MM.1S (cell line): ENCODE measurements at regions not wholly inside any gene's neighbourhood (a gene's known extent, or its start where the extent isn't known, plus 50 kb on each side); places are given as distances from the start of the nearest gene placed in this dataset.

ENCODE experiments used
- DNase-seq: peaks from one replicate; pipeline ENCODE4 v3.0.0-alpha.2; 2015
- H2AFZ ChIP-seq: fragments of 300-600 bp; sonication (generic); 2 replicates; pipeline ENCODE4 v1.6.0; 2016; ENCODE audit warnings: antibody characterized with exemption, low read length
- H3F3A ChIP-seq: fragments of 300-600 bp; sonication (generic); 2 replicates; pipeline ENCODE4 v1.6.1; 2016; ENCODE audit warnings: mild to moderate bottlenecking, antibody characterized with exemption, low read length, moderate library complexity, mixed read lengths; ENCODE audit not compliant: insufficient read depth
- H3K27ac ChIP-seq: fragments of 300-600 bp; sonication (generic); 2 replicates; pipeline ENCODE4 v1.5.1; 2016; ENCODE audit warnings: mild to moderate bottlenecking, low read length
- H3K27me3 ChIP-seq: fragments of 300-600 bp; sonication (generic); replicated peaks from 2 replicates; pipeline ENCODE4 v1.6.0; 2016; ENCODE audit warnings: low read length; ENCODE audit not compliant: insufficient read depth
- H3K36me3 ChIP-seq: fragments of 300-600 bp; sonication (generic); replicated peaks from 2 replicates; pipeline ENCODE4 v1.6.1; 2016; ENCODE audit warnings: mild to moderate bottlenecking, low read length, mixed read lengths; ENCODE audit not compliant: insufficient read depth
- H3K4me1 ChIP-seq: fragments of 300-600 bp; sonication (generic); 2 replicates; pipeline ENCODE4 v1.6.1; 2016; ENCODE audit warnings: low read length, mixed read lengths
- H3K4me2 ChIP-seq: fragments of 300-600 bp; sonication (generic); 2 replicates; pipeline ENCODE4 v1.6.0; 2016; ENCODE audit warnings: low read depth, low read length
- H3K4me3 ChIP-seq: fragments of 300-600 bp; sonication (generic); 2 replicates; pipeline ENCODE4 v1.5.1; 2016; ENCODE audit warnings: low read length, mixed read lengths
- H3K79me2 ChIP-seq: fragments of 300-600 bp; sonication (generic); 2 replicates; pipeline ENCODE4 v1.6.1; 2016; ENCODE audit warnings: mixed run types, low read length, mixed read lengths
- H3K9ac ChIP-seq: fragments of 300-600 bp; sonication (generic); 2 replicates; pipeline ENCODE4 v1.6.1; 2016; ENCODE audit warnings: low read length, mixed read lengths
- H3K9me2 ChIP-seq: fragments of 300-600 bp; sonication (generic); replicated peaks from 2 replicates; pipeline ENCODE4 v1.6.1; 2016; ENCODE audit warnings: mild to moderate bottlenecking, low read length, mixed read lengths; ENCODE audit not compliant: insufficient read depth
- H3K9me3 ChIP-seq: fragments of 300-600 bp; sonication (generic); replicated peaks from 2 replicates; pipeline ENCODE4 v1.6.1; 2016; ENCODE audit warnings: mild to moderate bottlenecking, low read length, mixed read lengths; ENCODE audit not compliant: insufficient read depth
- H4K20me1 ChIP-seq: fragments of 300-600 bp; sonication (generic); 2 replicates; pipeline ENCODE4 v1.6.1; 2016; ENCODE audit warnings: mild to moderate bottlenecking, low read length, moderate library complexity, mixed read lengths; ENCODE audit not compliant: insufficient read depth
- EZH2 ChIP-seq: fragments of 300-600 bp; sonication (generic); optimal IDR thresholded peaks from 2 replicates; pipeline ENCODE3; 2017; ENCODE audit warnings: low read depth, mild to moderate bottlenecking, antibody characterized with exemption, low read length, mixed read lengths
- EZH2phosphoT487 ChIP-seq: fragments of 300-600 bp; sonication (generic); IDR thresholded peaks from 2 replicates; pipeline ENCODE4 v1.6.1; 2018; ENCODE audit warnings: antibody characterized with exemption, low read length
- TF ChIP-seq, protein P1 (sequence below): fragments of 300-600 bp; sonication (generic); IDR thresholded peaks from 2 replicates; pipeline ENCODE4 v1.5.1; 2016; ENCODE audit warnings: antibody characterized with exemption, low read length, mixed read lengths

DNA sequence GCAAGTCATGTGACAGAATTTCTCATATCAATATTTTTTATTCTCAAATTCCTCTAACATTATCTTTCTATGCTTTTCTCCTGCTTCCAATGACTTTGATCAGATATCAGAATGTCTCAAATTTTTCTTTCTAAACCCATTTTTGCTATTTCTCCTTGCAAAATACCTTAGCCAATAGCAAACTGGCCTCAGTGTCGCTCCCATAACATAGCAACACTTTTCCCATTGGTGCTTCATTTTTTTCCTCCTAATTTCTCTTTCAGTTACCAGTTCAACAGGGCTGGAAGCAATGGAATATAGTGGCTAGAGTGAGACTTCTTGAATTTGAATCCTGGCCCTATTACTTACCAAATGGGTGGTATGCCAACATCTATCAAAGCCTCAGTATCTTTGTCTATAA, 1091.6 kb downstream of the C4orf33 start:
- Histone ChIP-seq H3K9me3 (no peaks in the 10 kb centered on the region), H4K20me1 (no peaks in the 10 kb centered on the region), H3K9me2 (no peaks in the 10 kb centered on the region), H3K27me3 (no peaks in the 10 kb centered on the region), H3K79me2 (no peaks in the 10 kb centered on the region), H3K4me3 (no peak overlapping the region), H3F3A (no peaks in the 10 kb centered on the region), H3K4me2 (no peak overlapping the region), H3K27ac (no peak overlapping the region), H3K36me3 (no peaks in the 10 kb centered on the region), H3K4me1 (no peaks in the 10 kb centered on the region), H3K9ac (no peak overlapping the region), H2AFZ (no peak overlapping the region)
- DNase-seq, result no peak
- TF ChIP-seq EZH2phosphoT487 (no peak), EZH2 (no peak)
- TF ChIP-seq, protein P1, sequence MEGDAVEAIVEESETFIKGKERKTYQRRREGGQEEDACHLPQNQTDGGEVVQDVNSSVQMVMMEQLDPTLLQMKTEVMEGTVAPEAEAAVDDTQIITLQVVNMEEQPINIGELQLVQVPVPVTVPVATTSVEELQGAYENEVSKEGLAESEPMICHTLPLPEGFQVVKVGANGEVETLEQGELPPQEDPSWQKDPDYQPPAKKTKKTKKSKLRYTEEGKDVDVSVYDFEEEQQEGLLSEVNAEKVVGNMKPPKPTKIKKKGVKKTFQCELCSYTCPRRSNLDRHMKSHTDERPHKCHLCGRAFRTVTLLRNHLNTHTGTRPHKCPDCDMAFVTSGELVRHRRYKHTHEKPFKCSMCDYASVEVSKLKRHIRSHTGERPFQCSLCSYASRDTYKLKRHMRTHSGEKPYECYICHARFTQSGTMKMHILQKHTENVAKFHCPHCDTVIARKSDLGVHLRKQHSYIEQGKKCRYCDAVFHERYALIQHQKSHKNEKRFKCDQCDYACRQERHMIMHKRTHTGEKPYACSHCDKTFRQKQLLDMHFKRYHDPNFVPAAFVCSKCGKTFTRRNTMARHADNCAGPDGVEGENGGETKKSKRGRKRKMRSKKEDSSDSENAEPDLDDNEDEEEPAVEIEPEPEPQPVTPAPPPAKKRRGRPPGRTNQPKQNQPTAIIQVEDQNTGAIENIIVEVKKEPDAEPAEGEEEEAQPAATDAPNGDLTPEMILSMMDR, result no peak

DNA sequence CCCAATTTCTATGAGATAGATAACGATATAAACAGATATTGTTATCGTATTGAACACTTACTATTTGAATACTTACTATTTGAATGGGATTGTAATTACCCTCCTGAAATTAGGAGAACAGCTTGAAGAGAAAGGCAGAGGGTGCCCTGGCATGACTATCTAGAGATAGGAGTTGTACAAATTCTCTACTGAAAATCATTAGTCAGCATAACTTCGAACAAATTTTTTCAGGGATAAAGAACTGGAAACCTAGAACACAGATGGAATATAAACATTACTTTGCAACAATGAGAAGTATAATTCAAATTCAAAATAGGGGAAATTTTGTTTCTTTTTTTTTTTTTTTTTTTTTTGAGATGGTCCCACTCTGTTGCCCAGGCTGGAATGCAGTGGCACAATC, 1096.8 kb downstream of the C4orf33 start:
- no peak overlapping the region for H2AFZ ChIP-seq
- H3K9me2 ChIP-seq, result no peaks in the 10 kb centered on the region
- H3K4me2 ChIP-seq, result no peak overlapping the region
- TF ChIP-seq, protein P1, result no peak
- TF ChIP-seq EZH2 (no peak), EZH2phosphoT487 (no peak)
- no peaks in the 10 kb centered on the region for H3K27me3 ChIP-seq
- no peak overlapping the region for H3K4me3 ChIP-seq
- no peak for DNase-seq
- H3K79me2 ChIP-seq, result no peaks in the 10 kb centered on the region
- no peaks in the 10 kb centered on the region for H3K36me3 ChIP-seq
- H3K9me3 ChIP-seq, result no peaks in the 10 kb centered on the region
- no peaks in the 10 kb centered on the region for H3K4me1 ChIP-seq
- H3F3A ChIP-seq, result no peaks in the 10 kb centered on the region
- no peak overlapping the region for H3K9ac ChIP-seq
- no peaks in the 10 kb centered on the region for H4K20me1 ChIP-seq
- no peak overlapping the region for H3K27ac ChIP-seq

DNA sequence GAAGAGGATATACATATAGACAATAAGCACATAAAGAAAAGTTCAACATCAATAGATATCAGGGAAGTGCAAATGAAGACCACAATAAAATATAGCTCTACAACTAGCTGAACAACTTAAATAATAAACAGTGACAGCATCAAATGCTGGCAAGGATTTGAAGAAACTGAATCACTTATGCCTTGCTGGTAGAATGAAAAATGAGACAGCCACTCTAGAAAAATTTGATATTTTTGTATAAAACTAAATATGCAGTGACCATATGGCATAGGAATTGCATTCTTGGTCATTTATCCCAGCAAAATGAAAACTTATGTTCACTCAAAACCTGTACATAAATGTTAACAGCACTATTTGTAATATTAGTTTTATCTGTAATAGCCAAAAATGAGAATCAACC, 1102.0 kb downstream of the C4orf33 start:
- Histone ChIP-seq H3K4me3 (no peak overlapping the region), H3K27me3 (no peaks in the 10 kb centered on the region), H3K4me2 (no peak overlapping the region), H3K4me1 (no peaks in the 10 kb centered on the region), H3K79me2 (no peaks in the 10 kb centered on the region), H3F3A (no peaks in the 10 kb centered on the region), H2AFZ (no peak overlapping the region), H3K9me3 (no peaks in the 10 kb centered on the region), H3K27ac (no peak overlapping the region), H3K36me3 (no peaks in the 10 kb centered on the region), H3K9ac (no peak overlapping the region), H3K9me2 (no peaks in the 10 kb centered on the region), H4K20me1 (no peaks in the 10 kb centered on the region)
- no peak for DNase-seq
- TF ChIP-seq EZH2phosphoT487, result no peak
- TF ChIP-seq, protein P1, result no peak
- no peak for TF ChIP-seq EZH2
